ENCODE measurements at regions not wholly inside any gene's neighbourhood (a gene's known extent, or its start where the extent isn't known, plus 50 kb on each side); places are given as distances from the start of the nearest gene placed in this dataset.

GRCh38 chr1:87439821-87440220, 111.1 kb downstream of the LMO4 start:
- DNase-seq, result no peak

GRCh38 chr1:87449348-87449963, 120.8 kb downstream of the LMO4 start:
- DNase-seq, result peak; percentile 36

- no peak for DNase-seq
These were observed 121.5 kb downstream of the LMO4 start for GRCh38 chr1:87450136-87450535.

- DNase-seq, result peak; percentile 32
These were observed 122.0 kb downstream of the LMO4 start for GRCh38 chr1:87450615-87451209.

DNA sequence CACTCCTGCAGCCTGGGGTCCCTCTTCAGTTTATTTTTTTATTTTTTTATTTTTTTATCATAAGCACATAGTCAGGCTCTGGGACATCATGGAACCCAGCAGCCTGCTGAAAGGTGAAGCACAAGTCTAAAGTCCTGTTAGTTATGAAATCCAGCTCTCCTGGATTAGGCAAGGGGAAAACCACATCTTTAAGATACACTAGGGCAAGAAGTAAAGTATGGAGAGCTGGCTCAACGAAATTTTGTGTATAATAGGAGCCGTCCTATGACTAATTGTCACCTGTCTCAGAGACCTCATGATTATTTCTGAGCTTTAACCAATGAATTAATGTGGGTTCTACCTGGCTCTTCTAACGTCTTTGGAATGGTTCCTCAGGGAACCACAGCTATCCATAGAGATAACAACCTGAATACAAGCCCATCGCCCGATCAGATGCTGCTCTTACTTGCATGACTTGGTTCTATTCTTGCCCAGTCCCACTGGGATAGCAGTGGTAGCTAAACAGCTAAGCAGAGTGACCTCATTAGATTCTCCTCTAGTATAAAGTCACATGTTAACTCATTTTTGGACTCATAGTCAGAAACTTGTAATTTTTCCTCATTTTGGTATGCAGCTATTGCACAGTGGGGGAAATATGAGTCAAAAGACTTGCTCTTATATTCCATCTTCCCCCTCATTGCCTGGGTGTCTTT, 122.7 kb downstream of the LMO4 start:
- no peak for DNase-seq

GRCh38 chr1:87452648-87453047, 124.0 kb downstream of the LMO4 start:
- DNase-seq, result no peak

DNA sequence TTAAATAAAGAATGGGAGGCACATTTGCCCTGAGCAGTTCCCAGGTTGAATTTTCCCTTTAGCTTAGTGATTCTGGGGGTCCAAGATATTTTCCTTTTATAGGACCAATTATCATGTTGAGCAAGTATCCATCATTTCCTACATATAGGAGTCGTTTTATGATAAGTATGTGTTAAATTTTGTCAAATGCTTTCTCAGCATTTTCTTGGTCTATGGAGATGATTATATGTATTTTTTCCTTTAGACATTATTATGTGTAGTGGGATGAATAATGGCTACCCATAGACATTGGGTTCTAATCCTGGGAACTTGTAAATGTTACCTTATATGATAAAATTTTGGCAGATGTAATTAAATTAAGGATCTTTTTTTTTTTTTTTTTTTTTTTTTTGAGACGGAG, 128.7 kb downstream of the LMO4 start:
- no peak for DNase-seq

- DNase-seq, result no peak
These were observed 134.2 kb downstream of the LMO4 start for GRCh38 chr1:87462894-87463293.

GRCh38 chr1:87464022-87464490, 135.4 kb downstream of the LMO4 start:
- DNase-seq, result no peak

GRCh38 chr1:87466621-87467020, 137.9 kb downstream of the LMO4 start:
- no peak for DNase-seq

- no peak for DNase-seq
These were observed 144.0 kb downstream of the LMO4 start for GRCh38 chr1:87472716-87473115.

- DNase-seq, result no peak
These were observed 144.6 kb downstream of the LMO4 start for GRCh38 chr1:87473203-87473661.

DNA sequence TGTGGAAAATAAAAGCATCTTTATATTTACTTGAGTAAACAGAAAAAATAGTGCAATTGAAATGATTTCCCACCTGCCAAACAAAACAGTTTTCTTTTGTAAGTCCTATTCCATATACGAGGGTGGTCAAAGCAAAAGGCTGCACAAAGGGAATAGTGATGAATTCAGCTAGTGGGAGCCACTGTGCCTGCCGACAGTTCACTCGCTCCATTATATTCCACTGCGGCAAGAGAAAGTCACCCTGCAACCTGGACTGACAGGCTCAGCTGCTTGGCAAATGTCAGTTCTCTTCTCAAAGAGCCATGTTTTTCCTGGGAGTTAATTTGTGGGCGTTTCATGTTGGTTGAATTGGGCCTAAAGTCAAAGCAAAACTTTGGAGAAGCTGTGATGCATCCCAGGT, 145.4 kb downstream of the LMO4 start:
- DNase-seq, result no peak

DNA sequence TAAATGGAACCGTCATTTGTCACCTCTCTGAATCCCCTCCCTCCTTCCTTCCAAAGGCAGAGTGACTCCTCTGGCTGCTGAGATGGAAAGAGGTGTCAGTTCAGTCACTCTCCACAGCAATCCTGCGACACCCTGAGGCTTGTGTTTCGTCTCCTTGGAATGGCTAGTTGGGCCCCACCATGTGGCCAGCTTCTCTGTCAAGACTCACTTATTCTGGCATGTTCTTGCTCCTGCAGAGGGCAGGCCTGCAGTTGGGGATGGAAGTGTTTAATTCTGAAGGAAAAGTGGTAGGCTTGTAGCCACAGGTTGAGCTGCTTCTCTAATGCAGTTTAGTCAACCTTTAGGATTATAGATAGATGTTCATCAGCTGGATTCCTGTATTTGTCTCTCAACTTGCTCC, 149.6 kb downstream of the LMO4 start:
- DNase-seq, result no peak

- no peak for DNase-seq
These were observed 166.5 kb downstream of the LMO4 start for GRCh38 chr1:87495147-87495546.

GRCh38 chr1:87495870-87496269, 167.2 kb downstream of the LMO4 start:
- DNase-seq, result no peak

DNA sequence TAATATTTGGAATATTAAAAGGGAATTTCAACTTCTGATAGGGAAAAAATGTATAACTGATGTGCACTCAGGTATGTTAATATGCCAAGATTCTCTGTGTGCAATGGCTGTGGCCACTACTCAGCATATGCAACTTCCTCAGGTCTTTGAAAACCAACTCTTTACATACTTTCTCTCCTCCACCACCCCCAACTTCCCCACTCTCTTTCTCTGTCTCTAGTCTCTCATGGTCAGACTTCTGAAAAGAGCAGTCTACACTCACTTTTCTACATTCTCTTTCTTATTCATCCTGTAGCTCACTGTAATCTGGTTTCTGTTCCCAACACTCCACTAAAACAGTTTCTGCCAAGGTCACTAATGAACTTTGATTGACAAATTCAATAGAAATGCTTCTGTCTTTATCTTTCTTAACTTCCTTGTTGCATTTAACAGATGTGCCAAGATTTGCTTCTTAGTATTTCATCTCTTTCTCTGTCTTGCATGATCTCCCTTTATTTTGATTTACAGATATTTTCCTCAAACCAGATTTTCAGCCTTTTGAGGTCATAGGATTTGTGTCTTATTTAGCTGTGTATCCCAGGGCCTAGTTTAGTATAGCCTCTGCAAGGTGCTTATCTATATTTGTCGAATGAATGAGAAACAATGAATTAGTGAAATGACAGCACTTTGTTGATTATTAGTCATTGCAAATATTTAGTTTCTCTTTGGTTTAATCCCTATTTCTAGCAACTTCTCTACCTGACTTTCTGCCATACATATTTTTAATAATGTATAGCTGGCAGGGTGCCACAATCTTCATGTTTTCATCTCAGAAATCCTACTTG, 168.9 kb downstream of the LMO4 start:
- DNase-seq, result no peak

GRCh38 chr1:87501738-87502137, 173.1 kb downstream of the LMO4 start:
- no peak for DNase-seq

DNA sequence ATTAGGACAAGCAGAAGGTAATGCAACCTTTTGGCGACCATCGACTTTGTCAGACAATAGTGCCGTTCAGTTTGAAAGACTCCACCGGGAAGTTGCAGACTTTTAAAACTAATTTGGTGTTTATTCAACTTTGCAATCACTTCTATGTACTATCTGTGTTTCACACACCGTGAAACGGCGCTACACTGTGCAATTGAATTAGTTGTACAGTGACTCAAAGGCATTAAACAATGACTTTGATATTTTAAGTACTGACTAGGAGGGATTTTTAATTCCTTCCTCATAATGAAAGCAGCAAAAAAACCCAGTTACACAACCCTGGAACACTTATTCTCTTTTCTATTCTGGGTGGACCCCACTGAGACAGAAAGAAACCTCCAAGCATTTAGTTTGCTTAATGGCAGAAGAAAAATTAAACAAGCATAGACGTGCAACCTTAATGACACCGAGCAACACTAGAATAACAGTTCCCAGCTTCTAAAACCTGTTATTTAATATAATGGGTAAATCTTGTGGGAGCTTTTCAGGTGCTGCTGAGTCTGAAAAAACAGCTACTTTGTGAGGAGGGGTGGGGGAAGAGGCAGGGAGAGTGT, 176.8 kb downstream of the LMO4 start:
- no peak for DNase-seq

DNA sequence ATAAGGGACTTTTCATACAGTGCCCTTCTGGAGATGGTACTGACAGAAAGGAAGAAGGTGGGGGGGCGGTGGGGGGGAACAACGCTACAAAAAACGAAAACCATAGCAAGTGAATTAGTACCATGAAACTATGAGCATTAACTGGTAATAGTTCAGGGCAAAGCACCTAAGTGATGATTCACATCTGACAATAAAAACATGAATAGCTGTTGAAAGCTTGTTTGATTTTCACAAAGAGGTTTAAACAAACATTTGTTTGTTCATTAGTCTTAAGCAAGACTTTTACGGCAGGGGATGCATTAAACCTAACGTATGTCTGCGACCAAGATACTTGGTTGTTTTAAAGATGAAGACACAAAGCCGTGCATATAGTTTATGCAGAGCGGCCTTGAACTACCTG, 177.5 kb downstream of the LMO4 start:
- no peak for DNase-seq

- no peak for DNase-seq
These were observed 179.6 kb downstream of the LMO4 start for GRCh38 chr1:87508247-87508787.

GRCh38 chr1:87510540-87510939, 181.9 kb downstream of the LMO4 start:
- DNase-seq, result no peak

- DNase-seq, result no peak
These were observed 182.8 kb downstream of the LMO4 start for GRCh38 chr1:87511449-87511848.
